Endothelial cell of umbilical vein (primary cell): ENCODE measurements at regions not wholly inside any gene's neighbourhood (a gene's known extent, or its start where the extent isn't known, plus 50 kb on each side); places are given as distances from the start of the nearest gene placed in this dataset.

ENCODE experiments used
- BruUV-seq: library from RNA; stranded (reverse); fragments of 400-500 nt; replicated peaks from 2 replicates; lab custom pipeline; 2021; lab: Mats Ljungman, UMichigan
- CTCF ChIA-PET: fragments of 300-600, 350-600 bp; sonication (Branson Sonifier 250); formaldehyde crosslinking; loops from one replicate; lab custom pipeline; 2021; ENCODE audit warnings: antibody characterized with exemption, inconsistent platforms; lab: Charles Lee
- POLR2A ChIA-PET: fragments of 300-600, 350-600 bp; sonication (Branson Sonifier 250); formaldehyde crosslinking; loops from one replicate; lab custom pipeline; 2021; ENCODE audit warnings: antibody characterized with exemption, inconsistent platforms; lab: Charles Lee
- DNase-seq: peaks from one replicate; pipeline ENCODE4 v3.0.0-alpha.2; 2011; ENCODE audit warnings: low read depth, low spot score
- FAIRE-seq: peaks from 2 replicates; lab custom pipeline; 2011; peaks lifted over from hg19 to GRCh38; lab: Jason Lieb, UNC
- H2AFZ ChIP-seq: 2 replicates; pipeline ENCODE4 v1.6.0; 2012; ENCODE audit warnings: low read depth, low read length, control low read depth, inconsistent platforms
- H3K27ac ChIP-seq: 2 replicates; pipeline ENCODE4 v1.5.1; 2011; ENCODE audit warnings: low read depth, mild to moderate bottlenecking, control low read depth, low read length, moderate library complexity; ENCODE audit not compliant: insufficient read depth
- H3K27me3 ChIP-seq, 2 experiments: 2 replicates each; pipeline versions ENCODE4 v1.6.0 to v1.6.1; 2011; ENCODE audit warnings: low read length in 2 of 2, mixed read lengths in 1 of 2; ENCODE audit not compliant: control insufficient read depth in 2 of 2, insufficient read depth in 2 of 2
- H3K36me3 ChIP-seq, 2 experiments: 2 replicates in 1 of 2; 3 replicates in 1 of 2; pipeline ENCODE4 v1.5.1; 2011; ENCODE audit warnings: low read length in 2 of 2, mild to moderate bottlenecking in 1 of 2, moderate library complexity in 1 of 2; ENCODE audit not compliant: control insufficient read depth in 2 of 2, insufficient read depth in 2 of 2; ENCODE audit errors: extremely low read depth in 1 of 2
- H3K4me1 ChIP-seq: 3 replicates; pipeline ENCODE4 v1.5.1; 2011; ENCODE audit warnings: mild to moderate bottlenecking, low read length; ENCODE audit not compliant: control insufficient read depth, insufficient read depth; ENCODE audit errors: extremely low read depth
- H3K4me2 ChIP-seq: 2 replicates; pipeline ENCODE4 v1.6.1; 2011; ENCODE audit warnings: low read length, control low read depth, mixed read lengths; ENCODE audit not compliant: insufficient read depth
- H3K4me3 ChIP-seq, 3 experiments: fragments of 200-600 bp in 1 of 3; sonication (generic), shearing (Covaris generic) in 1 of 3; replicated peaks in 1 of 3; 2 replicates each; pipeline ENCODE4 v1.5.1; 2011 to 2016; ENCODE audit warnings: control low read depth in 3 of 3, low read length in 3 of 3, mild to moderate bottlenecking in 2 of 3, inconsistent platforms in 1 of 3, low read depth in 1 of 3, moderate library complexity in 1 of 3; ENCODE audit not compliant: insufficient read depth in 1 of 3
- H3K79me2 ChIP-seq: 2 replicates; pipeline ENCODE4 v1.6.0; 2012; ENCODE audit warnings: low read length, inconsistent platforms; ENCODE audit not compliant: control insufficient read depth, insufficient read depth
- H3K9ac ChIP-seq: replicated peaks from 2 replicates; pipeline ENCODE3; 2011; ENCODE audit warnings: low read length, control low read depth; ENCODE audit not compliant: insufficient read depth; ENCODE audit errors: extremely low read depth
- H3K9me1 ChIP-seq: replicated peaks from 3 replicates; pipeline ENCODE4 v1.6.0; 2011; ENCODE audit warnings: mild to moderate bottlenecking, low read length; ENCODE audit not compliant: control insufficient read depth, insufficient read depth; ENCODE audit errors: extremely low read depth
- H3K9me3 ChIP-seq: replicated peaks from 2 replicates; pipeline ENCODE4 v1.5.1; 2012; ENCODE audit warnings: low read length, inconsistent platforms; ENCODE audit not compliant: control insufficient read depth, insufficient read depth
- H4K20me1 ChIP-seq: replicated peaks from 2 replicates; pipeline ENCODE3; 2011; ENCODE audit warnings: mild to moderate bottlenecking, low read length; ENCODE audit not compliant: control insufficient read depth, insufficient read depth; ENCODE audit errors: extremely low read depth
- EZH2 ChIP-seq: IDR thresholded peaks from 2 replicates; pipeline ENCODE4 v1.6.1; 2012; ENCODE audit warnings: borderline replicate concordance, low read depth, mild to moderate bottlenecking, moderate library complexity, low read length, inconsistent platforms; ENCODE audit not compliant: severe bottlenecking
- FOS ChIP-seq: IDR thresholded peaks from 2 replicates; pipeline ENCODE4 v1.6.1; 2011; ENCODE audit warnings: mild to moderate bottlenecking, low read length, moderate library complexity, borderline replicate concordance; ENCODE audit not compliant: insufficient read depth
- GATA2 ChIP-seq: IDR thresholded peaks from 2 replicates; pipeline ENCODE4 v1.7.0; 2011; ENCODE audit warnings: low read depth, mild to moderate bottlenecking, moderate library complexity, mixed read lengths, low read length; ENCODE audit not compliant: insufficient read length, insufficient read depth
- JUN ChIP-seq: IDR thresholded peaks from 2 replicates; pipeline ENCODE4 v1.6.1; 2011; ENCODE audit warnings: borderline replicate concordance, low read depth; ENCODE audit not compliant: insufficient read length, insufficient read depth
- MYC ChIP-seq: IDR thresholded peaks from one replicate; pipeline ENCODE4 v1.6.1; 2011; ENCODE audit warnings: mild to moderate bottlenecking, low read depth, low read length
- POLR2A ChIP-seq: IDR thresholded peaks from 2 replicates; pipeline ENCODE4 v1.6.1; 2012; ENCODE audit warnings: low read depth, mild to moderate bottlenecking, control low read depth, low read length
- POLR2AphosphoS5 ChIP-seq: IDR thresholded peaks from 2 replicates; pipeline ENCODE4 v1.6.1; 2012; ENCODE audit warnings: low read depth, mild to moderate bottlenecking, control low read depth, low read length, moderate library complexity; ENCODE audit not compliant: insufficient read depth
- dilution Hi-C: fragments of 300-500 bp; cut with MboI; formaldehyde crosslinking; loops from one replicate; pipeline ENCODE4 v1.15.0; 2019; ENCODE audit warnings: low sequenced_read_pairs; ENCODE audit not compliant: extremely low pct_ligation_motif_present
- intact Hi-C: fragments of 100-400 bp; cut with micrococcal nuclease; formaldehyde crosslinking; loops from one replicate; pipeline ENCODE4 v1.10.0; 2022
- TF ChIP-seq, protein P1 (sequence below): IDR thresholded peaks from 2 replicates; pipeline ENCODE4 v1.6.1; 2011; ENCODE audit not compliant: insufficient read depth, insufficient read length
- TF ChIP-seq, protein P2 (sequence below), 2 donors: IDR thresholded peaks; 1 replicate in 1 of 2; 2 replicates in 1 of 2; pipeline ENCODE4 v1.5.1; 2011; ENCODE audit warnings: low read length in 2 of 2, mild to moderate bottlenecking in 2 of 2, moderate library complexity in 2 of 2, control low read depth in 1 of 2, inconsistent platforms in 1 of 2, low read depth in 1 of 2; ENCODE audit not compliant: insufficient read depth in 1 of 2; ENCODE audit errors: extremely low read depth in 1 of 2

DNA sequence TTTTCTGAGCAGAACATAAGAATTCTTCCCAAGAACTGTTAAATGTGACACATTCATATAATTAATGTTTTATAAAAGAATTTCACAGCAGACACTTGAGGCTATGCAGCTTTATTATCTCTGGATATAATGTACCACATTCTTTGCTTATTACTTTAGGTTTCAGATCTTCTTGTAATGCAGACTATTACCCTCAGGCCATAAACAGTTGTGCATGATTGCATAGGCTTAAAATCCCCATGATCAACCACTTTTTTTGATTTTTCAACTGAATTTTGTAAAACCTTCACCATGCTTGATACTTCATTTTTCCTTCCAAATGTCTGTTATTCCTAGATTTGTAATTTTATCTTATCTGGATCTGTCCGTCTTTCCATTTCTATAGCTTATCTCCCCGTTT lies 1355.7 kb downstream of the BRINP3 start:
- no peaks in the 10 kb centered on the region for H3K9me3 ChIP-seq
- BruUV-seq: no TSS peak
- dilution Hi-C loops: no loop called here
- no peaks in the 10 kb centered on the region for H4K20me1 ChIP-seq
- H3K4me1 ChIP-seq: no peaks in the 10 kb centered on the region
- H2AFZ ChIP-seq: no peak overlapping the region
- ChIA-PET POLR2A (no interaction called here), CTCF (no interaction called here)
- peaks cover 2% of the 10 kb centered on the region for H3K9me1 ChIP-seq
- H3K36me3 ChIP-seq: no peaks in the 10 kb centered on the region
- intact Hi-C loops: no loop called here
- no peaks in the 10 kb centered on the region for H3K27me3 ChIP-seq
- H3K27ac ChIP-seq: no peak overlapping the region
- DNase-seq (no peak), FAIRE-seq (no peak)
- no peak overlapping the region for H3K4me2 ChIP-seq
- TF ChIP-seq, protein P1, sequence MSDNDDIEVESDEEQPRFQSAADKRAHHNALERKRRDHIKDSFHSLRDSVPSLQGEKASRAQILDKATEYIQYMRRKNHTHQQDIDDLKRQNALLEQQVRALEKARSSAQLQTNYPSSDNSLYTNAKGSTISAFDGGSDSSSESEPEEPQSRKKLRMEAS: no peak
- TF ChIP-seq JUN (no peak), MYC (no peak), EZH2 (no peak), POLR2A (no peak), GATA2 (no peak), FOS (no peak), POLR2AphosphoS5 (no peak)
- TF ChIP-seq, protein P2, sequence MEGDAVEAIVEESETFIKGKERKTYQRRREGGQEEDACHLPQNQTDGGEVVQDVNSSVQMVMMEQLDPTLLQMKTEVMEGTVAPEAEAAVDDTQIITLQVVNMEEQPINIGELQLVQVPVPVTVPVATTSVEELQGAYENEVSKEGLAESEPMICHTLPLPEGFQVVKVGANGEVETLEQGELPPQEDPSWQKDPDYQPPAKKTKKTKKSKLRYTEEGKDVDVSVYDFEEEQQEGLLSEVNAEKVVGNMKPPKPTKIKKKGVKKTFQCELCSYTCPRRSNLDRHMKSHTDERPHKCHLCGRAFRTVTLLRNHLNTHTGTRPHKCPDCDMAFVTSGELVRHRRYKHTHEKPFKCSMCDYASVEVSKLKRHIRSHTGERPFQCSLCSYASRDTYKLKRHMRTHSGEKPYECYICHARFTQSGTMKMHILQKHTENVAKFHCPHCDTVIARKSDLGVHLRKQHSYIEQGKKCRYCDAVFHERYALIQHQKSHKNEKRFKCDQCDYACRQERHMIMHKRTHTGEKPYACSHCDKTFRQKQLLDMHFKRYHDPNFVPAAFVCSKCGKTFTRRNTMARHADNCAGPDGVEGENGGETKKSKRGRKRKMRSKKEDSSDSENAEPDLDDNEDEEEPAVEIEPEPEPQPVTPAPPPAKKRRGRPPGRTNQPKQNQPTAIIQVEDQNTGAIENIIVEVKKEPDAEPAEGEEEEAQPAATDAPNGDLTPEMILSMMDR (IDR thresholded peaks at IDR 0.05; ENCODE audit: extremely low read depth in 1 of 2, insufficient read depth in 1 of 2, low read depth in 1 of 2, low read length in 2 of 2): no peak
- H3K79me2 ChIP-seq: no peaks in the 10 kb centered on the region
- H3K4me3 ChIP-seq: no peak overlapping the region
- no peak overlapping the region for H3K9ac ChIP-seq
